Common myeloid progenitor, CD34-positive (primary cell): ENCODE measurements at regions not wholly inside any gene's neighbourhood (a gene's known extent, or its start where the extent isn't known, plus 50 kb on each side); places are given as distances from the start of the nearest gene placed in this dataset.

Experiments used
- CTCF ChIA-PET: fragments of 350-600 bp; sonication (Branson Sonifier 250); formaldehyde crosslinking; loops from one replicate; lab custom pipeline; 2021; ENCODE audit warnings: antibody characterized with exemption; lab: Charles Lee
- POLR2A ChIA-PET: fragments of 350-600 bp; sonication (Branson Sonifier 250); formaldehyde crosslinking; loops from one replicate; lab custom pipeline; 2021; ENCODE audit warnings: antibody characterized with exemption; lab: Charles Lee
- DNase-seq, 3 donors: peaks; one replicate each; pipeline versions ENCODE4 v3.0.0 to v3.0.0-alpha.2; 2013
- H3K27ac ChIP-seq, 2 experiments: 1 replicate in 1 of 2; 2 replicates in 1 of 2; pipeline ENCODE4 v1.7.0; 2013; ENCODE audit warnings: inconsistent platforms in 2 of 2, low read length in 2 of 2, mild to moderate bottlenecking in 2 of 2, low read depth in 1 of 2, moderate library complexity in 1 of 2; ENCODE audit not compliant: severe bottlenecking in 2 of 2, insufficient read depth in 1 of 2, poor library complexity in 1 of 2
- H3K27me3 ChIP-seq, 5 experiments: replicated peaks in 2 of 5; 1 replicate in 3 of 5; 2 replicates in 2 of 5; pipeline versions ENCODE4 v1.6.1 to v1.7.0; 2013; ENCODE audit warnings: low read length in 4 of 5, mild to moderate bottlenecking in 2 of 5, moderate library complexity in 2 of 5, inconsistent platforms in 1 of 5; ENCODE audit not compliant: insufficient read depth in 5 of 5, control insufficient read depth in 4 of 5
- H3K36me3 ChIP-seq, 4 experiments: 1 replicate in 2 of 4; 2 replicates in 2 of 4; pipeline versions ENCODE4 v1.6.1 to v1.7.0; 2013; ENCODE audit warnings: low read length in 3 of 4, control low read depth in 1 of 4, mild to moderate bottlenecking in 1 of 4; ENCODE audit not compliant: control insufficient read depth in 4 of 4, insufficient read depth in 4 of 4
- H3K4me1 ChIP-seq, 4 experiments: 1 replicate in 3 of 4; 2 replicates in 1 of 4; pipeline versions ENCODE4 v1.6.1 to v1.7.1; 2013; ENCODE audit warnings: low read length in 3 of 4, mild to moderate bottlenecking in 3 of 4, control low read depth in 1 of 4, inconsistent platforms in 1 of 4, moderate library complexity in 1 of 4; ENCODE audit not compliant: control insufficient read depth in 4 of 4, insufficient read depth in 4 of 4; ENCODE audit errors: control extremely low read depth in 1 of 4
- H3K4me3 ChIP-seq, 7 experiments: 1 replicate in 4 of 7; 2 replicates in 3 of 7; pipeline versions ENCODE4 v1.5.1 to v1.7.0; 2013; ENCODE audit warnings: mild to moderate bottlenecking in 7 of 7, low read length in 6 of 7, moderate library complexity in 6 of 7, inconsistent platforms in 2 of 7, low read depth in 2 of 7, control low read depth in 1 of 7; ENCODE audit not compliant: insufficient read depth in 4 of 7, control insufficient read depth in 1 of 7; ENCODE audit errors: extremely low read depth in 1 of 7
- H3K9me3 ChIP-seq, 5 experiments: 1 replicate in 4 of 5; 2 replicates in 1 of 5; pipeline versions ENCODE4 v1.6.1 to v1.7.1; 2013; ENCODE audit warnings: low read length in 4 of 5, mild to moderate bottlenecking in 2 of 5, inconsistent platforms in 1 of 5, low read depth in 1 of 5, moderate library complexity in 1 of 5; ENCODE audit not compliant: control insufficient read depth in 4 of 5, insufficient read depth in 2 of 5; ENCODE audit errors: control extremely low read depth in 1 of 5
- WGBS: methylation state at CpG from one replicate; pipeline ENCODE4 v1.1.5; 2013; ENCODE audit not compliant: insufficient coverage; 5-methylcytosine and 5-hydroxymethylcytosine counted together

GRCh38 chr5:87095787-87096186 lies 171.9 kb upstream of the RASA1 start:
- no CpG with 5 or more reads among the region's 1 CpG for WGBS

GRCh38 chr5:87097664-87098063 lies 170.0 kb upstream of the RASA1 start:
- no CpG with 5 or more reads among the region's 2 CpGs for WGBS
- POLR2A ChIA-PET: no interaction called here
- H3K27me3 ChIP-seq: no peaks in the 10 kb centered on the region
- no peak overlapping the region for H3K4me3 ChIP-seq
- no peaks in the 10 kb centered on the region for H3K9me3 ChIP-seq
- CTCF ChIA-PET: no interaction called here
- DNase-seq: no peak
- H3K36me3 ChIP-seq: no peaks in the 10 kb centered on the region
- peaks cover 0 to 3% (median 2%) of the 10 kb centered on the region in 4 experiments for H3K4me1 ChIP-seq
- no peak overlapping the region for H3K27ac ChIP-seq

More at GRCh38 chr5:87095787-87096186, 171.9 kb upstream of the RASA1 start:
- Histone ChIP-seq H3K4me1 (no peaks in the 10 kb centered on the region), H3K4me3 (no peak overlapping the region), H3K36me3 (no peaks in the 10 kb centered on the region), H3K27ac (no peak overlapping the region), H3K27me3 (no peaks in the 10 kb centered on the region), H3K9me3 (no peaks in the 10 kb centered on the region)
- ChIA-PET CTCF (interaction anchor here (1.2 kb wide), 1 partner anchor 22 kb away, joined by 4 read pairs; no protein-coding TSS in a partner anchor), POLR2A (no interaction called here)
- no peak for DNase-seq

GRCh38 chr5:87099291-87099839 lies 168.3 kb upstream of the RASA1 start:
- no peaks in the 10 kb centered on the region for H3K27me3 ChIP-seq
- no peak overlapping the region for H3K4me3 ChIP-seq
- H3K36me3 ChIP-seq: no peaks in the 10 kb centered on the region
- ChIA-PET POLR2A (no interaction called here), CTCF (interaction anchor here (0.8 kb wide), 1 partner anchor 133 kb away, joined by 3 read pairs; no protein-coding TSS in a partner anchor)
- no peak overlapping the region for H3K27ac ChIP-seq
- WGBS: 100% methylated on average over 1 of the region's 1 CpG
- no peaks in the 10 kb centered on the region for H3K9me3 ChIP-seq
- peaks cover 0 to 3% (median 2%) of the 10 kb centered on the region in 4 experiments for H3K4me1 ChIP-seq
- DNase-seq: no peak

GRCh38 chr5:87099968-87100367 lies 167.7 kb upstream of the RASA1 start:
- ChIA-PET CTCF (no interaction called here), POLR2A (no interaction called here)
- DNase-seq: no peak
- H3K36me3 ChIP-seq: no peaks in the 10 kb centered on the region
- H3K27me3 ChIP-seq: no peaks in the 10 kb centered on the region
- no peak overlapping the region for H3K4me3 ChIP-seq
- no peaks in the 10 kb centered on the region for H3K9me3 ChIP-seq
- H3K4me1 ChIP-seq: peaks cover 0 to 3% (median 2%) of the 10 kb centered on the region in 4 experiments
- no peak overlapping the region for H3K27ac ChIP-seq

GRCh38 chr5:87101321-87101720 lies 166.4 kb upstream of the RASA1 start:
- POLR2A ChIA-PET: no interaction called here
- Histone ChIP-seq H3K4me1 (peaks cover 0 to 3% (median 2%) of the 10 kb centered on the region in 4 experiments), H3K4me3 (no peak overlapping the region), H3K36me3 (no peaks in the 10 kb centered on the region), H3K27me3 (no peaks in the 10 kb centered on the region), H3K9me3 (no peaks in the 10 kb centered on the region), H3K27ac (no peak overlapping the region)
- 17% methylated on average over 1 of the region's 3 CpGs for WGBS
- DNase-seq: no peak
- CTCF ChIA-PET: no interaction called here

GRCh38 chr5:87102841-87103240 lies 164.8 kb upstream of the RASA1 start:
- Histone ChIP-seq H3K4me1 (peaks cover 0 to 3% (median 2%) of the 10 kb centered on the region in 4 experiments), H3K9me3 (no peaks in the 10 kb centered on the region), H3K27ac (no peak overlapping the region), H3K36me3 (no peaks in the 10 kb centered on the region), H3K27me3 (no peaks in the 10 kb centered on the region), H3K4me3 (no peak overlapping the region)
- no CpG with 5 or more reads among the region's 1 CpG for WGBS
- POLR2A ChIA-PET: no interaction called here
- DNase-seq: no peak
- CTCF ChIA-PET: no interaction called here

- no peak overlapping the region for H3K4me3 ChIP-seq
- no peaks in the 10 kb centered on the region for H3K9me3 ChIP-seq
- no peak for DNase-seq
- H3K36me3 ChIP-seq: no peaks in the 10 kb centered on the region
- ChIA-PET CTCF (no interaction called here), POLR2A (no interaction called here)
- no peaks in the 10 kb centered on the region for H3K27me3 ChIP-seq
- peaks cover 0 to 3% (median 2%) of the 10 kb centered on the region in 4 experiments for H3K4me1 ChIP-seq
- H3K27ac ChIP-seq: no peak overlapping the region
Measured at GRCh38 chr5:87103616-87104287, 163.9 kb upstream of the RASA1 start.
